GM19468 (cell line): ENCODE measurements at regions not wholly inside any gene's neighbourhood (a gene's known extent, or its start where the extent isn't known, plus 50 kb on each side); places are given as distances from the start of the nearest gene placed in this dataset.
A peak's percentile ranks its signal among the peaks of the same experiment; 100 is the strongest.

Experiments used
- ATAC-seq: cut with Tn5 transposase; IDR thresholded peaks from one replicate; pipeline ENCODE4 v1.9.1; 2021; ENCODE audit warnings: mild to moderate bottlenecking, moderate library complexity, moderate number of reproducible peaks; ENCODE audit not compliant: unreplicated experiment; ENCODE audit errors: extremely low read depth

DNA sequence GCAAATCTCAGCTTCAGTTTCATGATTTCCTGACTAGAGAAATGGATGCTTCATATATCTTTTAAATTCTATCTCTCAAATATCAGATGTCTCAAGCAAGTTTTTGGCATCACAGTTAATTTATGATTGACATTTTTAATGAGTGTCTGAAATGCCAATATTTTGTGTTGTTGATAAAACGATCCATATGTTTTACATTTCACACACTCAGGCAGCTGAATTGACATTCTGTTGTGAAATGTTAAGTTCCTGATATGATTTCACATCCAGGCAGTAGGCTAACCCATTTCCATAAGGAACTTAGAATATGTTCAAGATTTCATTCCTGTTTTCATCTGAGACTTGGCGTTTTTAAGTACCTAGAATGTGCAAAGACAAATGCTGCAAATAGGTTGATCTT lies 650.6 kb downstream of the PCDH18 start:
- ATAC-seq: no peak

DNA sequence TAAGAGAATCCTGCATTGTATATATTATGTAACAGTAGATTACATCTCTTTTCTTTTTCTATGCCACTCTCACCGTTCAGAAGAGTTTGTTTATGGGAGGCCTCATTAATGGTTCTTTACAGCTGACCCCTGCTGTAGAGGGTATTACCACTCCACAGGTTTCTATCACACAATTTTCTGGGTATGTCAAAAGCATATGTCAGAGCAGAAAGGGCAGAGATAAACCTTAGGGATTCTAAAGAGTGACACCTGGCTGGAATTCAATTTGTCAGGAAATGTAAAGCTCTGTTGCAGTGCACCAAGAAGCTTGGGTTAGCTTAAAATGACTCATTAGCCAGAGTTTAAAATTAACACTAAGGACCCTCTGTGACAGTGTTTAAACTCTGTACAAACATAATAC lies 658.7 kb downstream of the PCDH18 start:
- ATAC-seq: no peak

DNA sequence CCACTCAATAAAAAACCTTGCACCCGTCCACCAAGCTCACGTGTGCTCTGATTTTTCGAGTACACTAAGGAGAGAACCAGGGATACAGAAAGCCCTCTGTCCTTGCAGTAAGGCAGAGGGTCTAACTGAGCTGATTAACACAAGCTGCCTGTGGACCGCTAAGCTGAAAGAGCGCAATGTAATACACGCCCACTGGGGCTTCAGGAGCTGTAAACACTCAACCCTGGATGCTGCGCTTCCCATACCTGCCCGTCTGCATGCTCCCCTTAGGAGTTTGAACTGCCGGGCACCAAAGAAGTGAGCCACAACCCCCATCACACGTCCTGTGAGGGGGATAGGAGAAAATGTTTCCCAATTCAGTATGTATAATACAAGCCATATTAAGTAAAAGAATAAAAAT lies 664.8 kb downstream of the PCDH18 start:
- ATAC-seq: no peak

DNA sequence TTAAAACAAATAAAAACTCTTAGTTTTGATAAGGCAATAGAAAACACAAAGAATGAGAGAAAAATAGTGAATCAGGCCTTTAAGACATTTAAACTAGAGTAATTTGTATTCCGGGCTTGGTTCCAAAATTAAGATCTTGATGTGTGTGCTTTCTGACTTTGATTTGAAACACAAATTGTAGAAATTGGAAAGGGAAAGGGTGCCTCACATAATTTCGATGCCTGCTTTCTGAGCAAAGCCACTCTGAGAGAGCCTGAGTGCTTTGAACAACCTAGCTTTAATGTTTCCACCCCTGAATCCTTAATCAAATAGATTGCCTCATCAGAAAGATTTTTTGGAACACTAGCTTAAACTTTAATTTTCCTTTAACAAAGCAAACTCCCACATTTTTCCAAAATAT lies 666.8 kb downstream of the PCDH18 start:
- no peak for ATAC-seq

DNA sequence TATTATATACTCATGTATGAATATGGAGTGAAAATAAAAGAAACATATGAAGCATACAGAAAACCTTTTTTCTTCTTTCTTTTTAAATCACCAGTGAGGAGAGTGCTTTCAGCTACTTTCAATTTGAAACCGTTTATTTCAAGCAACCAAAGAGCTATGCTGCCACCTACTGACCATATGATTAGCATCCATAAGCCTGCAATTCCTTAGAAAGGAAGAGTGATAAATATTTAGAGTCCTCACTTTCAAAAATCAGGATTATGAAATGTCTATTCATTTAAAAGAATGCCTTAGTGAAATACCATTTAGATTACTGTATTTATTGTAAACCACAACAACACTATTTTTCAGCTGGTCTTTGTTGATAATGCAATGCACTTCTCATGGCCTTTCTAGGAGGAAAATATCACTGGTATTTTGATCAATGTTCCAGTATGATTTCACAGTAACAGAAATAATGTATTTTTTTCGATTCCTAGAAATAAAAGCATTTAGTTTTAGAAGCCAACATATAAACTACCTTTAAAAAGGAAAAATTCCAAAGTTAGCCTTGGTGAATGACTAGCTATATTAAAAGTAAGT lies 667.6 kb downstream of the PCDH18 start:
- peak; percentile 88 for ATAC-seq

DNA sequence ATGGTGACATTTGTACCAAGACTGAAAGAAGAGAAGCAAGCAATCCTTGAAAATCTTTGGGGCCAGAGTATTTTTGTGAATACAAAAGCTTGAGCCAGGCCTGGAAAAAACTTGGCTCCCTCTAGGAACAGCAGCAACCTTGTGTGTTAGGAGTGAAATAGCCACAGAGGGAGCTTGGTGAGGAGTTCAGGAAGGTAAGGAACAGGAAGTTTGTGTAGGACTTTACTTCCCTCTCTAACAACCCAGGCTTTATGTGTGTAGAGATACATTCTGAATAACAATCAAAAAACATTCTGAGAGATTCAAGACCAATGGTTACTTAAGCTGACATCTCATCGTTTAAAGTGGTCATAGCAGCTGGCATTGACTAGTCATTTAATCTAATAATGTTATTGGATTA lies 668.5 kb downstream of the PCDH18 start:
- no peak for ATAC-seq

DNA sequence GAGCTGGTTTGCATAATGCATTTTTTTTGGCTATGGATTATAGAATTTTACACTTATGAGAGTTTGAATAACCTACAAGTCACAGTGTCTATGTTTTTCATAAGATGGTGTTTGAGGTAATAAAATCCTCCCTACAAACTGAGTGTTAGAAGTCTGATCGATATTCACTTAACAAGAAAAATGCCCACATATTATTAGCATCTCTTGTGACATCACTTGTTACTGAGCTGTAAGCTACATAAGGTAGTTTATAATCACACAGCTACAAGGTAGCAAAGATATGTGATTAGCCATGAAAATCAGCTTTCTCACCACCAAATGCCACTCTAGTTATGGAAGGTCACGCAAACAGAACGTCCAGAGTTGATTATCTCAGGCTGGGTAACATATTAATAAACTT lies 669.6 kb downstream of the PCDH18 start:
- no peak for ATAC-seq

DNA sequence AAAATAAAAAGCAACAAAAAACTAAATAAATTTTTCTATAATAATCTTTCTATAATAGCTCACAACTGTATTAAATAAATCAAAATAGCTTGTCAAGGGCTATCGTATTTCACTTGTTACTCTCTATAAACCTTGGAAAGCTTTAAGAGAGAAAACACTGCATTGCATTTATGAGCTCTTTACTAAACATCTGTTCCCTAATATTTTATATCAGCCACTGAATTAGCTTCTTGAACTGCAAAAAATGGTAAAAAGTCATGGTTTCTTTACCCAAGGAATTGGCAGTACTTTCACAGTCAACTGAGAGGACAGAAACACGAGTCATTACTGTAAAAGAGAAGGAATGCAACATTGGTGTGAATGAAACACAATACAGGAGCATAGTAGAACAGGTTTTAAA lies 671.2 kb downstream of the PCDH18 start:
- no peak for ATAC-seq

DNA sequence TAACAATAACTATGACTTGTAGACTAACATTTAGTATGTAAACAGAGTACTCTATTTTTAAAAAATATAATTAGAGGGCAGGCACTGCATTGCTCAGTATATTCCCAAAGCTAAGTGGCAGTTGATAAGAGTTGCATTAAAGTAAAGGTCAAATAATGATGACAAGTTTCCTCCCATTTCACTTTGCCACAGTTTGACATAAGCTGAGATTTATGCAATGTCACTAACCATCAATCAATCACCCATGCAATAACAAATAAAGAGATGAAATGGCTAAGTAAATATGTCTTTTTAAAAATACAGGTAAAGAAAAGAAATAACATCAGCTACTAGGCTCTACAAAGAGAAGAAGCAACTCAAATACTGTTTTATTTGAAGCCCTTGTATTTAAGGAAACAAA lies 673.4 kb downstream of the PCDH18 start:
- no peak for ATAC-seq

DNA sequence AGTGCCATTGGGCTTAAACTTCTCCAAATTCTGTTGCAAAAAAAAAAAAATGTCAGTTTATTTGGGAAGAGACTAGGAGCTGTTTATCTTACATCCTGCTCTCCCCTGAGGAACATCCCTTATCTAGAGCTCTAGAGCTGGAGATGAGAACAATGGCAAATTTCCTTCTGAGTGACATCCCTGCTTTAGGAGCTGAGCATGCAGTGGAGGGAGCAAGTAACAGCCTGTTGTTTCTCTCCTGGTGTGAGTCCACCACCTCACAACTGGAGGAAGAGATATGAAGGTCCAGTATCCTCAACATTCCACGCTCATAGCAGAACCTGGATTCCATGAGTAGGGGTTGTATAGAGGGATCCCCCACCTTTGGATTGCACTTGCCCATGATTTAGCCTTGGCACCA lies 676.4 kb downstream of the PCDH18 start:
- ATAC-seq: no peak

DNA sequence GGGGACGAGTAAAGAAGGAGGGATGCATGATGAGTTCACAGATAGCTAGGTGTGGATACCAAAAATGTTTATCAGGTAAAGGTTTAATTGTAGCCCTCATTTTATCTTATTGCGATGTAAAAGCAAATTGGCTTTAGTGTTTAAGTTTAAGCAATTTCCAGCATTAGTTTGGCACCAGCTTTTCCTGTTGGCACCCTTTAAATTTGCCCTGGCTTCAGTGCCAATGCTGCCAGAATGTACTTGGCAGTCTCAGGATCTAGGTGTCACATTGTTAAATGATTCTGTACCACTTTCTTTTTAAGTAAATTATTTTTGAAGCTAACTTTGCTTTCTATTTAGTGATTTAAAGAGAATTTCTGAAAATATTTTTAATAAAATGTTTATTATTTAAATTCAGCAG lies 681.8 kb downstream of the PCDH18 start:
- ATAC-seq: no peak

DNA sequence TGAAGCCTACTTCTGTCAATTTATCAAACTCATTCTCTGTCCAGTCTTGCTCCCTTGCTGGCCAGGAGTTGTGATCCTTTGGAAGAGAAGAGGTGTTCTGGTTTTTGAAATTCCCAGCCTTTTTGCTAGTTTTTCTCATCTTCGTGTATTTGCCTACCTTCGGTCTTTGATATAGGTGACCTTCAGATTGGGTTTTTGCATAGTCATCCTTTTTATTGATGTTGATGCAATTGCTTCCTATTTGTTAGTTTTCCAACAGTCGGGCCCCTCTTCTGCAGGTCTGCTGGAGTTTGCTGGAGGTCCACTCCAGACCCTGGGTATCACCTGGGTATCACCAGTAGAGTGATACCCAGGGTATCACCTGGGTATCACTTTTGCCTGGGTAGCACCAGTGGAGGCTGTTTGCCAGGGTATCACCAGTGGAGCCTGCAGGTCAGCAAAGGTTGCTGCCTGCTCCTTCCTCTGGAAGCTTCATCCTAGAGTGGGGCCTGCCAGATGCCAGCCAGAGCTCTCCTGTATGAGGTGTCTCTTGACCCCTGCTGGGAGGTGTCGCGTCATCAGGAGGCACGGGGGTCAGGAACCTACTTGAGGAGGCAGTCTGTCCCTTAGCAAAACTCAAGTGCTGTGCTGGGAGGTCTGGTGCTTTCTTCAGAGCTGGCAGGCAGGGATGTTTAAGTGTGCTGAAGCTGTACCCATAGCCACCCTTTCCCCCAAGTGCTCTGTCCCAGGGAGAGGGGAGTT lies 684.2 kb downstream of the PCDH18 start:
- no peak for ATAC-seq

DNA sequence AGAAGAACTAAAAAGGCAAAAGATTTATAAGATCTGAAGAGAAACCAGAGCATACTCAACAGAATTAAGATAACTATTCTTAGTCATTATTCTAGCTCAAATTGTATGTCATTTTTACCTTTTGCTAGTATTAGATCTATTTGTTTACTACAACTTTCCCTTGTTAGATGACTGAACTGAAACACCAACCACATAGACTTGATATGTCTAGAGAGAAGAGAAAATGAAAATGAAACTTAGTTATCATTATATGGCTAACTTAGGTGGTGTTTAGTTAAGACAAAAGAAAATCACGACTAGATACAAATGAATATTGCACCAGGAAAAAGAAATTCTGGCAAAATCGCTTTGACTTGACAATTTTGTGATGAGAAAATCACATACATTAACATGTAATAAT lies 690.8 kb downstream of the PCDH18 start:
- ATAC-seq: no peak

DNA sequence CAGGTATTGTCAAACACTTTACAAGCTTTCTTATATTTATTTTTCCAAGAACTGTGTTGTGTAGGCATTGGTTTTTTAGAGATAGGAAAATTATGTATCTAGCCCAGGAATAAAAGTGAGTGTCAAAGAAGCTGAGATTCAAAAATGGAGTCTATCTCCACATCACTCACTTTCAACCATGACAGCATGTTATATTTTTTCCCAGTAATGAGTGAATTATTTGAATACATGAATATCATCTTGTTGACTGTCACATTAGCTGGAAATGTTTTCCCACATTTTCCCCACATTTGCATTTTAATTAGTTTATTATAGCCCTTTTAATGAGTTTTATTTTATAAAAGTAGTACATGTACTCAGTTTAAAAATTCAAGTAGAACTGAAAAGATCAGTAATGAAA lies 693.7 kb downstream of the PCDH18 start:
- ATAC-seq: no peak

DNA sequence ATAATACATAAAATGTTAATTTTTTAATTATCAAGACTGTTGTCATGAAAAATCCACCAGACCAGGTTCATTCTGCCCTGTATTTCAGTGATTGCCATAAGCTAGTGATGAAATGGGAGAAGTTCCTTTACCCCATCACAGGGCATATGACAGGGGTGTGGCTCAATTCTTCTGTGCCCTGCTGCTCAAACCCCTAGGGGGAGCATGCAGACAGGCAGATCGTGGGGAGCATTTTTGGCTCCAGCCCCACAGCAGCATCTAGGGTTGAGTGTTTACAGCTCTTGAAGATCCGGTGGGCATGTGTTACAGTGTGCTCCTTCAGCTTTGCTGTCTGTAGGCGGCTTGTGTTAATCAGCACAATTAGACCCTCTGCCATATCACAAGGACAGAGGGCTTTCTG lies 700.7 kb downstream of the PCDH18 start:
- ATAC-seq: no peak

DNA sequence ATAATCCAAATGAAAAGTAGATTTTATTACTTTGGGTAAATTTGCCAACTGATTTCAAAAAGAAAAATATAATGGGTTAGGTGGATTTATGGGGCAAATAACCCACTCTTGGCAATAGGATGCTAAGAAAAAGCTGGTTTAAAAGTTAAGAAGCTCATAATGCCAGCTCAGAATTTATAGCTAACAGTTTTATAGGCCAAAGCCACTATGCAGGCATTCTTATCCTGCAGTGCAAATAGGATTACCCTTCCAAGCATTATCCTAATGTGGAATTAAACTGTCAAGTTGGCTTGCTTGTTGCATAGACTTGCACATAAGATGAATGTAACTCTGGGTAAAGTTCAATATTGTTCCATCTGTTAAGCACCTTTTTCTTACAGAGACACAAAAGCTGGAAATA lies 703.0 kb downstream of the PCDH18 start:
- no peak for ATAC-seq

DNA sequence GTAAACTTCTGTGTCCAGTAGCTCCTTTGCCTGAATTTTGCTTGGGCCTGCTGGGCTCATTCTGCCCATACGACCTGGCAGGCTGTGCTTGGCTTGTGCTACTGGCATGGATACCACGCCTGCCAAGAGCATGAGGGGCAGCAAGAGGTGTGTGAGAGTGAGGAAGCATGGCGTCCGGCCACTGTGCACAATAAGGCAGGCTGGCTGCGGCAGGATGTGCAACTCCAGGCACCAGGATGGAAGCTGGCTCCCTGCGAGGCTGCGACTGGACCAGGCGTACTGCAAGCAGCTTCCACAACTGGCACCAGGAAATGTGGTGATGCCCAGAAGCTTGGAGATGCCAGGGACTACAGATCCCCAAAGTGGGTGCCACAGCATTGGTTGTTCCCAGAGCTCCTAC lies 709.3 kb downstream of the PCDH18 start:
- ATAC-seq: no peak

DNA sequence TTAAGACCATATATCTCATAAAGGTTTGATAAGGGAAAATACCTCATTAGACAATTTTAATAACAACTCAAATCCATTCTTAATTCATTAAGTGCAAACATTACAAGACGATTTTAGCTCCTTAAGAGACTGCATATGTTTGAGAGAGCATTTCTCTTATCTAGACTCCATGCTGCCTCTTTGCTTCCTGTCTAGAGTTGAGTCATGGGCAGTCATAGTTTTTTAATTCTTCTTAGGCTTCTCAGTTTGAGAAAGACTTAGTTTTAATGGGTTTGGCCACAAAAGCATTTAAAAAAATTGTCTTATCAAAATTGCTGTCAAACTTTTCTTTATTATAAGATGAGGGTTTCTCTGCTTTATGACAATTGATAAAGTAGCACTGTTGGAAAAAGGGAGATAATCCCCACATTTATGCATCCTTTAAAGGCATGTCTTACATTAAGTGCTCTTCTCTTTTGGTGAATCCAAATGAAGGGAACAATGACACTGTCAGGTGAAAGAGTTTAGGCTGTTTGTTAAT lies 713.4 kb downstream of the PCDH18 start:
- ATAC-seq: no peak

DNA sequence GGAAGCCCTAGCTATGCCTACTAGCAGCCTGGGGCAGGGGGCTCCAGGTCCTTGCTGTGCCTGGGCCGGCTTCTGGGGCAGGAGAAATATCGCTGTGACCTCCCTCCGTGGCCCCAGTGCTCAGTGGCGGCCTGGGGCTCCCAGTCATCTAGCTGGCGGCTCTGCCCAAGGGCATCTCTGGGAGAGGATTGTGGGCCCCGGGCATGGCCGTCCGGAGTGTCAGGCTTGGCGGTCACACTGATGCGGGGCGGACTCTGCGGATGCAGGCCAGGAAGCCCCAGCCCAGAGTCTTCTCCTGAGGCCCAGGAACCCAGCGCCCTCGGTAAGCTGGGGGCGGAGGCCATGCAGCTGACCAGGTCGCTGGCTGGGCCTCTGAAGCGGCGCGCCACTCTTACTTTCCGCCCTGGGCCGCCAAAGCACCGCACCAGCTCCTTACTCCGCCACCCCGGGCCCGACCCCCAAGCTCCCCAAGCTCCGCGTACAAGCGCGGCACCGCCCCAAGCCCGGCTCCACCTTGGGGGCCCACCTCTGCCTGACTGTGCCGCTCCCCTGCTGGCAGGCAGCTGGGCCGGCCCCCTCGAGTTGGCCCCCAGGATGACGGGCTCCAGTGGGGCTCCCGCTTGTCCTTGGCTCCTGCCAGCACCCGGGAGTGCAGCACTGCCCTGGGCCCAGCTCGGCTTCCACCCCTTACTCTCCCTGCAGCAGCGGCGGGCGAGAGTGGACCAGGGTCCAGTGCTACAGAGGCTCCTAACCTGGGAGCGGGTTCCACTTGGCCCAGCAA lies 720.0 kb downstream of the PCDH18 start:
- no peak for ATAC-seq

DNA sequence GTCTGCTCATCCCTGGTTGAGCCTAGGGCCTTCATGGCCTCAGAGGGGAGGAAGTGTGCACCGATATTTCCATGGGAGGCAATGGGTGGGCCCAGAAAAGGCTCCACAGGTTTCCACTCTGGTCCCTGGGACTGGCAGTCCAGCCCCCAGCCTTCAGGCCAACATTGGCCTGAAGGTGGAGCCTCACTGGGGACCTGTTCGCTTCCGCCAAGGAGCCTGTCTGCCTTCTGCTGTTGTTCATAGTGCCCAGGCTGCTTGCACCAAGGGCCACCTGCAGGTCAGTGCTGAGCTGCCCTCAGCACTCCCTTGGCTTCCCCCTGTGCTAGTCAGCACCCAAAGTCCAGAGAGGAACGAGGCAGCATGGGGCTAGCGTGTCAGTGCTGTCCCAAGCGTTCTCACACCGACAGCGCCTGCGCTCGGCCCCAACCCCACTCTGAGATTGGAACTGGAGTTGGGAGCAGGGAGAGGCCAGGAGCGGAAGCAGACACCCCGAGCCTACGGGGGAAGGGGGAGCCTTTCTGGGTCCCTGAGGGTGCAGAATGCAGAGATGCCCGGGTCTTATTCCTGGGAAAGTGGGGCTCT lies 720.7 kb downstream of the PCDH18 start:
- no peak for ATAC-seq

DNA sequence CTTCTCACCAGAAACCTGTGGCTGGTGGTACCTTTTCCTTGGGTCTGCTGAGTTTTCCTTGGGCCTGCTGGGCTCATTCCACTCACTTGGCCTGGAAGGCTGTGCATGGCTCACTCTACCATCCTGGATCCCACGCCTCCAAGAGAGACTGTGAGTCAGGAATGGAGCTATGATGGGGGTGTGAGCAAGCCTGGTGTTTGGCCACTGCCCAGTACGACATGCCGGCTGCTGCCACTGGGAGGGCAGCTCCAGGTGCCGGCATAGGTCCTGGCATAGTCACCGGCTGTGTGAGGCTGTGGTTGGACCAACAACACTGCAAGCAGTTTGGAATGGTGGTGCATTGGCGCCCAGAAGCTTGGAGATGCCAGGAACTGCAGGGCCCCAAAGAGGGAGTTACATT lies 721.7 kb downstream of the PCDH18 start:
- no peak for ATAC-seq
